ENCODE measurements at regions not wholly inside any gene's neighbourhood (a gene's known extent, or its start where the extent isn't known, plus 50 kb on each side); places are given as distances from the start of the nearest gene placed in this dataset.

- DNase-seq (ENCODE audit: low read depth): no peak
Observed at GRCh38 chr13:77480066-77480465, 55.4 kb upstream of the SCEL start.

DNA sequence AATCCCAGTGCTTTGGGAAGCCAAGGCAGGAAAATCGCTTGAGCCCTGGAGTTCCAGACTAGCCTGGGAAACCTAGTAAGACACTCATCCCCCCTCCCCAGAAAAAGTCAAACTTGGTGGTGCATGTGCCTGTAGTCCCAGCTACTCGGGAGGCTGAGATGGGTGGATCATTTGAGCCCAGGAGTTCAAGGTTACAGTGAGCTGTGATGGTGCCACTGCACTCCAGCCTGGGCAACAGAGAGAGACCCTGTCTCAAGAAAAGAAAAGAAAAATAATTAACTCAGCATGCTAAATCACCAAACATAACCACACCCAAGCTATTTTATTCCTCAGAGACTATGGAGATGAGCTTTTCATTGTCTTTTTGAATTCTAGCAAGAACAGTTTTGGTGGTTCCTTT lies 56.2 kb upstream of the SCEL start:
- DNase-seq (ENCODE audit: low read depth): no peak

DNA sequence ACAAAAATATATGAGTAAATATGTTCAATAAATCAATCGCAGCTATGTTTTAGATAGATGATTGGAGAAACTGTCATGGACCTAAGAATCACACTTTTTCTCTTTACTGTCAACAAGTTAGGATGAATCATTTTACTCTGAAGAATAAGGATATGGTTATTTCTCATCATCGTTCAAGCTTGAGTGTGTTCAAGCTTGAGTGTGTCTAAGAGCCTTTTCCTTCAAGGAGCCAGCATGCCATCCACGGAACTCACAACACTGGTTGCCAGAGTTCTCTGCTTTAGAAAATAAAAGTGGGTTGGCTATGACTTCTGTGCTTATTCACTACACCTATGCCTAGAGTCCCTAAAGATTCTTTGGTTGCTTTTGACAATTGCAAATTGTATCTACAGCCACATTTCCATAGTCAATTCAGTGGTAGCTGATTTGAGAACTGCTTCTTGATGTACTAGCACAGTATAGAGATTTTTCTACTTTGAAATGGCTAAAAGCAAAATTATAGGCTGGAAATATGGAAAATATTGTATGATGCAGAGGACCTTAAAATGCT lies 58.1 kb upstream of the SCEL start:
- DNase-seq (ENCODE audit: low read depth): no peak

DNA sequence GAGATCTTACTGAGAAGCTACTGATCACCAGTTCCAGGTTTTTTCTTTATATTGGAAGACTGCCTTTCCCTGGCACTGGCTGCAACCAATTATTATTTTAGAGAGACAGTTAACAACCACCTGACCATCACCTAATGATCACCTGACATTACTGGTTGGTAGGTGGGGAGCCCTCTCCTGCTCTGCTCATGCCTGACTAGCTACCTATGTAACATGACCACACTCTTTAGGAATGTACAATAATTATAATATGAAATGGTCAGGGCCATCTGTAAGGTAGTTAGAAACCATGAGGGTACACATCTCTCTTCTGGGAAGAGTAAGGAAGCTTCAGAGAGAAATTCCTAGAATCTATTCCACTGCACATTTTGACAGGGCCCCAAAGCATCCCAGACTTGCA lies 59.0 kb upstream of the SCEL start:
- no peak for DNase-seq (ENCODE audit: low read depth)

GRCh38 chr13:77475345-77476084 lies 60.0 kb upstream of the SCEL start:
- no peak for DNase-seq (ENCODE audit: low read depth)

DNA sequence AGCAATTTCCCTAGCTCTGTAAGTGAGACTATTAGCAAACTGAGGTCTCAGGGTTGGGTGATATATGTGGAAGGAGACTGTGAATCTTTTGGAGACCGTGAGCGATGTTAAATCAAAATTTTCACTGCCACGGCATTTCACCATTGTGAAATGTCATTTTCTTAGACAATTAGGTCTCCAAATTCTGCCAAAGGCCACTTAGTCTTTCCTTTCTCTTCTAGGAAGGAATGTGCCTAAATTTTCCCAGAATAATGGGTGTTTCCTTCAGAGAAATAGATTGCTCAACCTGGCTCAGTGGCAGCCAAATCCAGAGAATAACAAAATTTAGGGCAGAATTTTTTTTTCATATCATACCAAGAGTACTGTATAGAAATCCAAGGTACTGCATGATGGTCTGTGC lies 64.5 kb upstream of the SCEL start:
- no peak for DNase-seq (ENCODE audit: low read depth)

GRCh38 chr13:77466753-77467422 lies 68.6 kb upstream of the SCEL start:
- no peak for DNase-seq (ENCODE audit: low read depth)

DNA sequence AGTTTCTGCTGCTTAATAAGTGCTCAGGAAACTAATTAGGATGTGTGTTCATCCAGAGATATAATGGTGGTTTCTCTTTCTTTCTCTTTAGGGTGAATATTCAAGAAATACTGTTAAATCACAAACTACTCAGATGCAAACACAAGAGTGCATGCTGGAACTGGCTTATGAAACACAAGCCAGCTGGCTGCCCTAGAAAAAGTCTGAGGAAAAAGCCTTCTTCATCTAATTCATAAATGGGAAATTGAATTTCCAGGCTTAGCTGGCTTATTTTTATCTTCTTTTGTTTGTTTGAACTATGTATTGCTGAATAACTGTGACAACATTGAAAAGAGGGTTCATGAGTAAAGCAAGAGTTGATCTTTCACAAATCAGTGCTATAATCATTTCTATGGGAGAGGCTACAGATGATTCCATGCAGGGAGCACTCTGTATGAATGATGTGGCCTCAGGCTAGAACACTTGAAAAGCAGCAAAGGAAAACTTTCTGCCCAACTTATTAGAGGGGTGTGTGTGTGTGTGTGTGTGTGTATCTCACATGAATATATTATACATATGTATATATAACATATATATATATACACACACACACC lies 69.8 kb upstream of the SCEL start:
- DNase-seq (ENCODE audit: low read depth): no peak

DNA sequence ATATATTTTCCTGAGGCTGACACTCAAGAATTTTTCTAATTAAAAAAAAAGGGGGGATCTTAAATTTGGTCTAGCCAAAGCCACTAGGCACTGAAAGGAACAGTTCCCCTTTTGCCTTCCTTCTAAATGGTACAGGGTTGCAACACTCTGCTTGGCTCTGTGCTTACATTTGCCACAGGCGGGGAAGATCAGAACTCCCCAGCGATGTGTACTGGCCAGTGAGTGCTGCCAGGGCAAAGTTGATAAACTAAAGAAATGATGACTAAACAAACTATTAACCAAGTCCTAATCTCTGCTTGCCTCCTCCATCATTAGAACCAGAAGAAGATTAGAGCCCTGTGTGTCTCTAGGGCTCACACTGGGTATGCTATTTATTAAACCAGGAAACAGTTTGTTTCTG lies 75.3 kb upstream of the SCEL start:
- DNase-seq (ENCODE audit: low read depth): no peak

DNA sequence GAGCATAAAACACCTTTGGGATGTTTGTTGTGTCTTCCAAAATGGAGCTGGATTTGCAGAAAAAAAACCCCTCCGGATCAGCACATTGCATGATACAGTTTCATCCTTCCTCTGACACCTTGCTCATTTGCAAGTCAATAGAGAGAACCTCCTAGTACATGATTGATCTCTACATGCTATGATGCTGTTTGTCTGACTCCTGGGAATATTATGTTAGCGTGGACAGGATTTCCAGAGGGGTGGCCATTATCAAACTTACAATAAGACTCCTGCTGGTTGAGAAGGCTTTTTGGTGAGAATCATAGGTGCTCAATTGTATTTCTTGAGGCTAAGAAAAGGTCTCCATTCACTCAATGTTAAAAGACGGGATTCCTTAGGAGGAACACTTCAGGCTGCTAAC lies 75.9 kb upstream of the SCEL start:
- DNase-seq (ENCODE audit: low read depth): no peak

DNA sequence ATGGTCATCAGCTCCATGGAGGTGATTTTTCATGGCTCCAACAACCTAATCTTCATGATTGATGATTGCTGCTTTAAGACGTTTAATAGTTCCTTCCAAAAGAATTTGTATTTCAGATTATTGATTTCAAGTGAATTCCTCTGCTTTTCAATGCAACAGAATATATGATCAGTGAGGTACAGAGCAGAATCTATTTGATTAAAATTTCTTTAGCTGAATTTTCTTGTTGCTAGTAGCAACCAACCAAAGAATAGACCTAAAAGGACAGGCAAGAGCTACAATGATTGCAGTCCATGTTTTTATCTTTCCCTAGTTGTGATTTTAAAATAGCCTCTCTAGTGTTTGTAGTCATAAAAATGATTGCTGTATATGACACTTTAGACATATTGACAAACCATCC lies 76.8 kb upstream of the SCEL start:
- DNase-seq (ENCODE audit: low read depth): no peak

DNA sequence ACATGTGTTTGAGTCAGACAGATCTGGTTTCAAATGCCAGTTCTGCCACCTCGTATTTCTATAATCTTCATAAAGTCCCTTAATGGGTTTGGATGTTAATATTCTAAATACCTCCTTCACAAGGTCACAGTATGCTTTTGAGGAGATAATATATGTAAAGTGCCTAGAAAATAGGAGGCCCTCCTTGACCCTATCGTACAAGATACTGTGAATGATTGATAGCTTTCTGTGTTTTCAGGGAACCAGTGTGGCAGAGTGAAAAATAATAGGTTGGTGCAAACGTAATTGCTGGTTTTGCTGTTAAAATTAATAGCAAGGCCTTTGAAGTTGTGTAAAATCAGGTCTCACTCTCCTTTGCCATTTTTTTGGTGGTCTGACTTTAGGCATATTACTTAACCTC lies 77.5 kb upstream of the SCEL start:
- no peak for DNase-seq (ENCODE audit: low read depth)

GRCh38 chr13:77456271-77456670 lies 79.2 kb upstream of the SCEL start:
- DNase-seq (ENCODE audit: low read depth): no peak

DNA sequence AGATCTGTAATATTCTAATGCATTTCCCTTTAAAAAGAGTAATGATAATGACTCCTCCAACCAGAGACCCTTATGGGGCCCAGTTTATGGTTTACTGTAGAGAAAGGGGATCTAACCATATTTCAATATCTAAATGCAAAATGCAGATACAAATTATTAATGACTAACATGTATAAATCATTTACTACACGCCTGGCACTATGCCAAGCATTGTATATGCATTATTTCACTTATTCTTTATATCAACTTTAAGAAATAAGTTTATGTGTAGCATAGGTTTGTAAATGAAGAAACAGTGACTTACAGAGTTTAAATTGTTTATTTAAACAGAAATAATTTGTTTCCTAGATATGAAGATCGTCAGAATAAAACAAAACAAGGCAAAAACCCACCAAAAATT lies 86.2 kb upstream of the SCEL start:
- DNase-seq (ENCODE audit: low read depth): no peak

DNA sequence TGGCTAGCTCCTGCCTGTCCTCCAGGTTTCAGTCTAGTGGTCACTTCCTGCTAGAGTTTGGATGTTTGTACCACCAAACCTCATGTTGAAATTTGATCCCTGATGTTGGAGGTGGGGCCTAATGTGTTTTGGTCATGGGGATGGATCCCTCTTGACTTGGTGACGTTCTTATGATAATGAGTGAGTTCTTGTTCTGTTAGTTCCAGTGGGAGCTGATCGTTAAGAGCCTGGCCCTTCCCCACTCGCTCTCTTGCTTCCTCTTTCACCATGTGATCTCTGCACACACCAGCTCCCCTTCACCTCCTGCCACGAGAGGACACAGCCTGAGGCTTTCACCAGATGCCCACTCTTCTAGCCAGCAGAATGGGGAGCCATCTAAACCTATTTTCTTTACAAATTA lies 86.8 kb upstream of the SCEL start:
- no peak for DNase-seq (ENCODE audit: low read depth)

GRCh38 chr13:77443511-77443910 lies 92.0 kb upstream of the SCEL start:
- DNase-seq (ENCODE audit: low read depth): no peak

DNA sequence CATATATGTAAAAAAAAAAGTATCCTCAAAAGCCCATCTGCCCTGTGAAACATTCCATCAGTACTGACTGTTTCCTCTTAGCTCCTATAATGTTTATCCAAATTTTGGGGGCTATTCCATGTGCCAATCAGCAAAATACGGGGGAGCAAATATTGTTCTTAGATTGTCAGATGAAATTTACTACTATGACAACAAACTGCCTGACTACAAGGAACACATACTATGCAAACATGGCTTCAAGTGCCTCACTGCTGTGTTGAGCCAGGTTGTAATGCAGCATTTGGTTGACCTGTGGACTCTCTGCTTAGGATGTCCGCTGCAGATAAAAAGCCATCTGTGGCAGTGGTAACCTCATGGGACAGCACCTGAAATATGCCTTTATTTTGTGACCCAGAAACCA lies 98.2 kb upstream of the SCEL start:
- DNase-seq (ENCODE audit: low read depth): no peak

- no peak for DNase-seq (ENCODE audit: low read depth)
Observed at GRCh38 chr13:77434289-77434688, 101.2 kb upstream of the SCEL start.

DNA sequence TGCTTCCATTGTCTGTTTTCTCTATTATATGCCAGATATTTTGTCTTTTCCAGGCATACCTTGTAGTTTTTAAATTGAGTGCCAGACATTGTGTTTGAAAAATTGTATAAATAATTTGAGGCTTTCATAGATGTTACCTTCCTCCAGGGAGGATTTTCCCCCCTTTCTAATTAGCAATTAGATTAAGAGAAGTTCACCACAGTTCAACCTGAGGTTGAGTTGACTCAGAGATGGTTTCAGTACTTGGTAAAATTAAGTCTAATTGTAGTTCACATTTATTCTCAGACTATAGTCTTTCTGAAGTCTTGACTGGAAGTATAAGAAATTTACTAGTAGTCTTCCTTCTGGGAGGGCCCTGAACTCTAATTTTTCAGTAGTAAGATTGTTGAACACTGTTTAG lies 104.1 kb upstream of the SCEL start:
- DNase-seq (ENCODE audit: low read depth): no peak

DNA sequence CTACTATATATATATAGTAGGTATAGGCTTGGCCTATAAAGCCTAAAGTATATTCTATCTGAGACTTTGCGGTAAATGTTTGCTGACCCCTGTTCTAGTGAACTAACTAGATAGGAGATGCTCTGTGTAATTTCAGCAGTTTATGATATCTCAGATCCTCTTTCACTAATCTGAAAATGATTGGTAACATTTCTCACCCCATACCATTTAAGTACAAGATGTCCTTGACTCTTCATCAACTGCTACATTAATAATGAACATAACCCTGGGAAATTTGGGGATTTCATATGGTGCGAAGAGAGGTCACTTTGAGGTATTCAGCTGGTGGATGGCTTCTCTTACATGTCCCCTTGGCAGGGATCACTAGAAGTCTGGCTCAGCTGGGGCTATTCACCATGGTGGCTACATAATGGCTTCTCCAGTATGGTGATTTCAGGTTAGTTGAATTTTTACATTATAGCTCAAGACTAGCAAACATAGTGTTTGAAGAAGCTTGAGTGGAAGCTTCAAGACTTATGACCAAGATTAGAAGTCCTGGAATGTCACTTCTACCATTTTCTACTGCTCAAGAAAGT lies 103.6 kb upstream of the MYCBP2 start:
- DNase-seq (ENCODE audit: low read depth): no peak

DNA sequence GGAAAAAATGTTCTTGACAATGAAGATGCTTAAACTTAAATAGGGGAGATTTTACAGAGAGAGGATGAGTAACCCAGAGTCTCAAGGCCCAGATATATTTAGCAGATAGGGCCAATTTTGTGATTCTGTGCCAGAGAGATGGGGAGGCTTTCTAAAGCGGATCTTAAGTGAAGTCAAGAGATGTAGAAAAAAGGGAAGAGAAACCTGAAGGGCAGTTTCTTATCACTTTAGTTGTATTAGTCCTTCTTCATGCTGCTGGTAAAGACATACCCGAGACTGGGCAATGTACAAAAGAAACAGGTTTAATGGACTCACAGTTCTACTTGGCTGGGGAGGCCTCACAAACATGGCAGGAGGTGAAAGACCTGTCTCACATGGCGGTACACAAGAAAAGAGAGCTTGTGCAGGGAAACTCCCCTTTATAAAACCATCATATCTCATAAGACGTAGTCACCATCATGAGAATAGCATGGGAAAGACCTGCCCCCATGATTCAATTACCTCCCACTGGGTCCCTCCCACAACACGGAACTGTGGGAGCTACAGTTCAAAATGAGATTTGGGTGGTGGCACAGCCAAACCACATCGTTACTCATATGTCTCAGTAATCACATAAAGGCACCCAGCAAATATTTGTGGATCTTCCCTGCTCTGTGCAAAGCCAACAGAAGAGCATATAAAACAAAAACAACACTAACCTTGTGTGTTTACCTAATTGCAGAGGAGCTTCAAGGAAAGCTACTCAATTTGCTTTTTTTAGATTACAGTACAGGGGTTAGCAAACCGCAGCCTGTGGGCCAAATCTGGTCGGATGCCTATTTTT lies 102.6 kb upstream of the MYCBP2 start:
- DNase-seq (ENCODE audit: low read depth): no peak

GRCh38 chr13:77425705-77426104 lies 98.8 kb upstream of the MYCBP2 start:
- DNase-seq (ENCODE audit: low read depth): no peak
